Effector memory CD8-positive, alpha-beta T cell (primary cell): ENCODE measurements at regions not wholly inside any gene's neighbourhood (a gene's known extent, or its start where the extent isn't known, plus 50 kb on each side); places are given as distances from the start of the nearest gene placed in this dataset.

Experiments
- ATAC-seq: fragments of 150-1000 bp; cut with Tn5 transposase; replicated peaks from 2 replicates; pipeline ENCODE4 v1.10.0; 2021; ENCODE audit warnings: mild to moderate bottlenecking, moderate library complexity
- DNase-seq, 3 experiments: peaks; one replicate each; pipeline ENCODE4 v3.0.0; 2021
- H3K27ac Mint-ChIP-seq, 2 donors: one replicate each; pipeline ENCODE4 v1.8.0; 2022; ENCODE audit warnings: mild to moderate bottlenecking in 2 of 2, mixed read lengths in 2 of 2, moderate library complexity in 2 of 2
- H3K27me3 Mint-ChIP-seq, 2 donors: one replicate each; pipeline ENCODE4 v1.8.0; 2022; ENCODE audit warnings: mixed read lengths in 2 of 2
- H3K36me3 Mint-ChIP-seq: one replicate; pipeline ENCODE4 v1.8.0; 2022; ENCODE audit warnings: mild to moderate bottlenecking, moderate library complexity, mixed read lengths; ENCODE audit not compliant: insufficient read depth
- H3K4me1 Mint-ChIP-seq, 2 donors: one replicate each; pipeline ENCODE4 v1.8.0; 2022; ENCODE audit warnings: low read depth in 2 of 2, mixed read lengths in 2 of 2
- H3K4me3 Mint-ChIP-seq, 2 donors: one replicate each; pipeline ENCODE4 v1.8.0; 2022; ENCODE audit warnings: mild to moderate bottlenecking in 2 of 2, mixed read lengths in 2 of 2, moderate library complexity in 2 of 2
- H3K9me3 Mint-ChIP-seq, 2 donors: one replicate each; pipeline ENCODE4 v1.8.0; 2022; ENCODE audit warnings: mixed read lengths in 2 of 2

GRCh38 chr2:78634425-78634824 is 391.1 kb upstream of the REG3G start:
- H3K36me3 Mint-ChIP-seq, result no peaks in the 10 kb centered on the region
- no peak overlapping the region for H3K27ac Mint-ChIP-seq
- H3K4me3 Mint-ChIP-seq, result no peak overlapping the region
- ATAC-seq, result no peak
- no peaks in the 10 kb centered on the region for H3K4me1 Mint-ChIP-seq
- DNase-seq, result no peak
- H3K27me3 Mint-ChIP-seq, result no peaks in the 10 kb centered on the region
- H3K9me3 Mint-ChIP-seq, result peaks cover 7 to 8% of the 10 kb centered on the region in 2 donors

GRCh38 chr2:78644854-78645253 is 380.6 kb upstream of the REG3G start:
- ATAC-seq (no peak), DNase-seq (no peak)
- peaks cover 7 to 13% of the 10 kb centered on the region in 2 donors for H3K9me3 Mint-ChIP-seq
- H3K4me1 Mint-ChIP-seq, result no peaks in the 10 kb centered on the region
- no peak overlapping the region for H3K4me3 Mint-ChIP-seq
- H3K27ac Mint-ChIP-seq, result no peak overlapping the region
- no peaks in the 10 kb centered on the region for H3K27me3 Mint-ChIP-seq
- H3K36me3 Mint-ChIP-seq, result no peaks in the 10 kb centered on the region

GRCh38 chr2:78646533-78647364 is 378.8 kb upstream of the REG3G start:
- Mint-ChIP-seq H3K9me3 (peaks cover 17 to 21% of the 10 kb centered on the region in 2 donors), H3K27ac (no peak overlapping the region), H3K36me3 (no peaks in the 10 kb centered on the region), H3K27me3 (no peaks in the 10 kb centered on the region), H3K4me1 (no peaks in the 10 kb centered on the region), H3K4me3 (no peak overlapping the region)
- no peak for ATAC-seq
- no peak for DNase-seq

DNA sequence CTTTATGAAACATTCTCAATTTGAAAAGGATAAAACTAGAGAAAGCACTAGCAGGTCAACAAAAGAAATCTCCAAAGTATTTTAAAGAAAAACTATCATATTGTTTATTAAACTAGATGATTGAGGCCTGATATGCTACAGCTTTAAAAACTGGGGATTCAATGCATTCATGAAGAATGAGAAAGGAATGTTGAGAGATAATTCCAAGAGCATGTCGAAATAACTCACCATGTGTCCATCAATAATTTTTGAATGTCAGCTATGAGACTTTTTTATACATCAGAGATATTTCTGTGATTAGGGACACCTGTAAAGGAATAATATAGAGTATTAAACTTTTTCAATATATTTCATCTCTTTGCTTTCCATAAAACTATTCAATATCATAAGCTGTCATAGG is 376.9 kb upstream of the REG3G start:
- H3K9me3 Mint-ChIP-seq, result peaks cover 14 to 21% of the 10 kb centered on the region in 2 donors
- H3K27ac Mint-ChIP-seq, result no peak overlapping the region
- H3K4me1 Mint-ChIP-seq, result no peaks in the 10 kb centered on the region
- no peaks in the 10 kb centered on the region for H3K27me3 Mint-ChIP-seq
- H3K36me3 Mint-ChIP-seq, result no peaks in the 10 kb centered on the region
- H3K4me3 Mint-ChIP-seq, result no peak overlapping the region
- DNase-seq (no peak), ATAC-seq (no peak)

DNA sequence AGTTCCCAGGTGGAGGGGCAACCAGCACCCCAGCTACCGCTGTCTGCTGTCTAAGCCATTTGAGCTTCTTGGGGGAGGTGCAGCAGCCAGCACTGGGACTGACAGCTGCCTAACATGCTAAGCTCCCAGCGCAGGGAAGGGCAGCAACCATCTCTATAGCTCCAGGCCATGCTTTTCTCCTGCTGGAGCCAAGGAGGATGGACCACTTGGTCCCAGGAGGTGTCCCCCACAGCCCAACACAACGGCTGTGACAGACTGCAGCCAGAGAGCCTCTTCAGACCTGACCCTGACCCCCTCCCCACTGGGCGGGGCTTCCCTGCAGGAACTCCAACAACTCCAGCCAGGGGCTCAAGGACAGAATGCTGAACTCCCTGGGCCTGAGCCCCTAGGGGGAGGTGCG is 370.6 kb upstream of the REG3G start:
- Mint-ChIP-seq H3K27ac (no peak overlapping the region), H3K4me3 (no peak overlapping the region), H3K27me3 (no peaks in the 10 kb centered on the region), H3K36me3 (no peaks in the 10 kb centered on the region), H3K9me3 (peaks cover 20 to 39% of the 10 kb centered on the region in 2 donors), H3K4me1 (no peaks in the 10 kb centered on the region)
- DNase-seq (no peak), ATAC-seq (no peak)

- Mint-ChIP-seq H3K9me3 (peaks cover 2 to 11% of the 10 kb centered on the region in 2 donors), H3K4me3 (no peak overlapping the region), H3K27me3 (no peaks in the 10 kb centered on the region), H3K4me1 (no peaks in the 10 kb centered on the region), H3K36me3 (no peaks in the 10 kb centered on the region), H3K27ac (no peak overlapping the region)
- ATAC-seq, result no peak
- DNase-seq, result no peak
These were observed 348.4 kb upstream of the REG3G start for GRCh38 chr2:78676921-78677696.

GRCh38 chr2:78677774-78678173 is 347.7 kb upstream of the REG3G start:
- Mint-ChIP-seq H3K4me1 (no peaks in the 10 kb centered on the region), H3K4me3 (no peak overlapping the region), H3K27me3 (no peaks in the 10 kb centered on the region), H3K27ac (no peak overlapping the region), H3K36me3 (no peaks in the 10 kb centered on the region), H3K9me3 (peaks cover 4 to 14% of the 10 kb centered on the region in 2 donors)
- no peak for DNase-seq
- ATAC-seq, result no peak

- Mint-ChIP-seq H3K27ac (no peak overlapping the region), H3K36me3 (no peaks in the 10 kb centered on the region), H3K4me3 (no peak overlapping the region), H3K27me3 (no peaks in the 10 kb centered on the region), H3K4me1 (no peaks in the 10 kb centered on the region), H3K9me3 (peaks cover 4 to 25% of the 10 kb centered on the region in 2 donors)
- DNase-seq (no peak), ATAC-seq (no peak)
These were observed 344.1 kb upstream of the REG3G start for GRCh38 chr2:78681386-78681785.

DNA sequence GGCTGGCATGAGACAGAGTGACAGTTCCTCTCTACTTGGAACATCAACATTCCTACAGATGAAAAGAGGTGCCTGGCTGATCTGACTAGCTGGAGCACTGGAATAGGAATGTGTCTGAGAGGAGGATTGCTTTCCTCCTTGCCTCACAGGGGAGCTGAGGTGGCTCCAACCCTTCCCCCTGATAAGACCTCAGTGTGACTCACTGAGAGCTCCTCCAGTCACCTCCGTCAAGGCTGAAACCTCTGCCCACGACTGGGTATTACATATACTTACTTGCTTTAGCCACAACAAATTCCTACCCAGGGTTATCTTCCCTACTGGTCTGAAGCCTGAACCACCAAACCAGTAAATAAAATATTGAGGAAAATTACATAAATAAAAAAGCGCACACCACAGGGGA is 342.7 kb upstream of the REG3G start:
- DNase-seq, result no peak
- Mint-ChIP-seq H3K4me1 (no peaks in the 10 kb centered on the region), H3K27ac (no peak overlapping the region), H3K4me3 (no peak overlapping the region), H3K36me3 (no peaks in the 10 kb centered on the region), H3K9me3 (peaks cover 6 to 25% of the 10 kb centered on the region in 2 donors), H3K27me3 (no peaks in the 10 kb centered on the region)
- no peak for ATAC-seq

- Mint-ChIP-seq H3K4me1 (no peaks in the 10 kb centered on the region), H3K27ac (no peak overlapping the region), H3K9me3 (peaks cover 10 to 31% of the 10 kb centered on the region in 2 donors), H3K36me3 (no peaks in the 10 kb centered on the region), H3K27me3 (no peaks in the 10 kb centered on the region), H3K4me3 (no peak overlapping the region)
- DNase-seq (no peak), ATAC-seq (no peak)
These were observed 338.8 kb upstream of the REG3G start for GRCh38 chr2:78686625-78687153.

- Mint-ChIP-seq H3K9me3 (peaks cover 6 to 9% of the 10 kb centered on the region in 2 donors), H3K4me3 (no peak overlapping the region), H3K27me3 (no peaks in the 10 kb centered on the region), H3K4me1 (no peaks in the 10 kb centered on the region), H3K36me3 (no peaks in the 10 kb centered on the region), H3K27ac (no peak overlapping the region)
- ATAC-seq (no peak), DNase-seq (no peak)
These were observed 325.8 kb upstream of the REG3G start for GRCh38 chr2:78699696-78700095.

GRCh38 chr2:78701546-78701945 is 324.0 kb upstream of the REG3G start:
- H3K4me1 Mint-ChIP-seq, result no peaks in the 10 kb centered on the region
- no peak for DNase-seq

DNA sequence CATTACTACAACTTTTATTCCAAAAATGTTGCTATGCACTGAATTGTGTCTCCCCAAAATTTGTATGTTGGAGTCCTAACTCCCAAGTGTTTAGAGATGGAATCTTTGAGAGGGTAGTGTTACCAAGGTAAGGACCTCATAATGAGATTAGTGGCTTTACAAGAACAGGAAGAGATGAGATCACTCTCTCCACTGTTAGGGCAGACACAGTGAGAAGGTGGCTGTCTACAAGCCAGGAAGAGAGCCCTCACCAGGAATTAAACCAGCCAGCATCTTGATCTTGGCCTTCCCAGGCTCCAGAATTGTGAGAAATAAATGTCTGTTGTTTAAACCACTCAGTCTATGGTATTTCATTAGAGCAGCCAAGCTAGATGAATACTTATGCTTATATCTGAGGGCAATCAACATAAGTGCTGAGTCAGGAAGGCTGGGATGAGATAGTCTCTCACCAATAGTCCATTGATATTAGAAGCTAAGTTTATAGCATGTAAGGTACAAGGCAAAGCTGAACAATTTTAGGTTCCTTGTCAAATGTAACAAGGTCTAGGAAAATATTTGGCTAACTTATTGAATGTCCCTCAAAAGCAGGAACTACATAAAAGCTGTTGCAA is 317.6 kb upstream of the REG3G start:
- ATAC-seq, result no peak
- DNase-seq, result no peak
- no peaks in the 10 kb centered on the region for H3K4me1 Mint-ChIP-seq

More at GRCh38 chr2:78701546-78701945, 324.0 kb upstream of the REG3G start:
- Mint-ChIP-seq H3K27ac (no peak overlapping the region), H3K36me3 (no peaks in the 10 kb centered on the region), H3K4me3 (no peak overlapping the region), H3K9me3 (peaks cover 2 to 9% of the 10 kb centered on the region in 2 donors), H3K27me3 (no peaks in the 10 kb centered on the region)
- ATAC-seq, result no peak

More for the DNA sequence above, 317.6 kb upstream of the REG3G start:
- no peaks in the 10 kb centered on the region for H3K27me3 Mint-ChIP-seq
- H3K27ac Mint-ChIP-seq, result no peak overlapping the region
- no peaks in the 10 kb centered on the region for H3K9me3 Mint-ChIP-seq
- no peaks in the 10 kb centered on the region for H3K36me3 Mint-ChIP-seq
- H3K4me3 Mint-ChIP-seq, result no peak overlapping the region
